ENCODE measurements at regions not wholly inside any gene's neighbourhood (a gene's known extent, or its start where the extent isn't known, plus 50 kb on each side); places are given as distances from the start of the nearest gene placed in this dataset.

GRCh38 chr12:42749239-42749638 is 159.7 kb upstream of the PRICKLE1 start:
- H3K4me3 ChIP-seq, result no peak overlapping the region
- no peak overlapping the region for H3K27ac ChIP-seq
- no peak for TF ChIP-seq CTCF (IDR thresholded peaks at IDR 0.05)
- no peak for DNase-seq (ENCODE audit: low spot score)

GRCh38 chr12:42744539-42745182 is 155.1 kb upstream of the PRICKLE1 start:
- H3K27ac ChIP-seq, result peak overlapping the region; percentile 15 to 25
- TF ChIP-seq CTCF (IDR thresholded peaks at IDR 0.05), result no peak
- no peak overlapping the region for H3K4me3 ChIP-seq
- DNase-seq (ENCODE audit: low spot score), result no peak

- DNase-seq (ENCODE audit: low spot score), result no peak
- no peak for TF ChIP-seq CTCF (IDR thresholded peaks at IDR 0.05)
- Histone ChIP-seq H3K4me3 (no peak overlapping the region), H3K27ac (peak overlapping the region; percentile 43 to 68)
Measured at GRCh38 chr12:42742716-42743115, 153.2 kb upstream of the PRICKLE1 start.

GRCh38 chr12:42741771-42742510 is 152.4 kb upstream of the PRICKLE1 start:
- peak overlapping the region; percentile 43 to 68 for H3K27ac ChIP-seq

GRCh38 chr12:42741091-42741490 is 151.5 kb upstream of the PRICKLE1 start:
- no peak for TF ChIP-seq CTCF (IDR thresholded peaks at IDR 0.05)
- DNase-seq (ENCODE audit: low spot score), result no peak
- H3K27ac ChIP-seq, result no peak overlapping the region
- H3K4me3 ChIP-seq, result no peak overlapping the region

More at GRCh38 chr12:42741771-42742510, 152.4 kb upstream of the PRICKLE1 start:
- no peak for TF ChIP-seq CTCF (IDR thresholded peaks at IDR 0.05)
- H3K4me3 ChIP-seq, result no peak overlapping the region
- no peak for DNase-seq (ENCODE audit: low spot score)

GRCh38 chr12:42737398-42737797 is 147.9 kb upstream of the PRICKLE1 start:
- Histone ChIP-seq H3K27ac (no peak overlapping the region), H3K4me3 (no peak overlapping the region)
- TF ChIP-seq CTCF (IDR thresholded peaks at IDR 0.05), result no peak
- DNase-seq (ENCODE audit: low spot score), result no peak

Measured in coronary artery (tissue), 2 donors.